HG02759 (cell line): ENCODE measurements at regions not wholly inside any gene's neighbourhood (a gene's known extent, or its start where the extent isn't known, plus 50 kb on each side); places are given as distances from the start of the nearest gene placed in this dataset.
"Not testable (repeated sequence)": the region's sequence is repeated elsewhere in the genome, so short reads cannot be mapped to it uniquely, and the experiment has no call there.

Experiments used
- ATAC-seq: cut with Tn5 transposase; IDR thresholded peaks from one replicate; pipeline ENCODE4 v1.9.1; 2021; ENCODE audit warnings: mild to moderate bottlenecking, moderate library complexity; ENCODE audit not compliant: unreplicated experiment

DNA sequence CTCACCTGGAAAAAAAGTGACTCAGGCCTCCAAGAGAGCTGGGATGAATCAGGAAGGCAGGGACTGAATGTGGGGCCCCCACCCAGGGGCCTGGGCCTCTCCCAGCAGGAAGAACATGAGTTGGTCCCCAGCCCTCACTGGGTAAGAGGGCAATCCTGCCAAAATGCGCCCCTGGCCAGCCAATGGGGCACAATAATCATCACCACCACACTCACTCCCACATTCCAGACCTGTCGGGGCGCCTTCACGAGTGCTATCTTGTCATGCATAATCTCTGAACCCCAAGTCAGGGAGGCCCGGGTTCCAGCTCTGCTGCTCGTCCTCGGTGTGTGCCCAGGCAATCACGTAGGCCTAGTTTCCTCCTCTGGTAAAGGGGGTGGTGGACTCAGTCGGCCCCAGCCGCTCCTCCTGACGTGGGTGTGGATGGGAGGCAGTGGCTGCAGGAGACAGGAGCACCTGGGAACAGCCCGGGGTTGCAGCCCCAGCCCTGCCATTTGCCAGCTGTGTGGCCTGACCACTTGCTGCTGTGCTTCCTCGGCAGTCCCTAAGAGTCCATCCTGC is 115.1 kb downstream of the CYP26B1 start:
- no peak for ATAC-seq

DNA sequence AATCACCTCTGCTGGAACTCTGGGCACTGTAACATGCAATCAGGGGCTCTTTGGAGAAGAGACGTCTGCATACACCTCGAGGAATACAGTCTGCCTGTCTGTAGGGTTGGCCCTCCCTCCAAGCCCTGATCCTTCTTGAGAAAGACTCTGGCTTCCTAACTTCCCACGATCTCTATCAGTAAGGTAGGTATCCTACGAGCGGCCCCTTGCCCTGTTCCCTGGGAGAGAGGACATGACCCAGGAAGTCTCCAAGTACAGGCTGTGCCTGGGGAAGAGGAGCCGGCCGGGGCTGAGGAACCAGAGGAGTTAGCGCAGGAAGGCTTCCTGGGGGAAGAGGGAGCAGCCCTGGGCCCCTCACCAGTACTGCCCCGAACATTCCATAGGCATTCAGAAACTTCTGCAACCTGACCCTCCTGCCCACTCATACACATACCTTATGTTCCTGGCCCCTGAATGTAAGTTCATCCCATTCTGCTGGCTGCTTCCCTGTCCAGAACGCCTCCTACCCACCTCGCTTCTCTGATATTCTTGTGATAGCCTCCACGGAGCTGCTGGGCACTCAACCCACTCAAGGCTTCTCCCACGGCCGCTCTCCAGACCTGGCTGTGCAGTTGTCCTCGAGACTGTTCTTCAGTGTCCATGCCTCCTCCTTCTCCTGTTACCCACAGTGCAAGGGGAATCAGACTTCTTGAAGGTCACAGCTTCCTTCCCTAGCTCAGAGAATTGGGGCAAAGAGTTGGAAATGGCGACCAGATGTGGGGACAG is 116.1 kb downstream of the CYP26B1 start:
- no peak for ATAC-seq

DNA sequence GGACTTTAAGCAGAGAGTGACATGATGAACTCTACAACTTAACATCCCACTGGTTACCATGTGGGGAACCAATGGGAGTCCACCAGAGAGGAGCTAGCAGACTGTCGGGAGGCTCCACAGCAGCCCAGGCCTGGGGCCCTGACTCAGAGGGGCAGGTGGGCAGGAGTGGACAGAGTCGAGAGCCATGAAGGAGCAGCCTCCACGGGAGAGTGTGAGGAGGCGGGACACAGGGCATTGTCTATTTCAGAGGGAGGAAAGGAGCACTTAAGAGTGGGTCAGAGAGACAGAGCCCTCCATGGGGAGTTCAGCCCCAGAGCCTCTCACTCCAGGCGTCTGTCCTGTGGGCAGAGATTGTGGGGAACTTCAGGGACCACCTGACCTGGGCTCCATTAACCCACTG is 118.7 kb downstream of the CYP26B1 start:
- ATAC-seq, result no peak

DNA sequence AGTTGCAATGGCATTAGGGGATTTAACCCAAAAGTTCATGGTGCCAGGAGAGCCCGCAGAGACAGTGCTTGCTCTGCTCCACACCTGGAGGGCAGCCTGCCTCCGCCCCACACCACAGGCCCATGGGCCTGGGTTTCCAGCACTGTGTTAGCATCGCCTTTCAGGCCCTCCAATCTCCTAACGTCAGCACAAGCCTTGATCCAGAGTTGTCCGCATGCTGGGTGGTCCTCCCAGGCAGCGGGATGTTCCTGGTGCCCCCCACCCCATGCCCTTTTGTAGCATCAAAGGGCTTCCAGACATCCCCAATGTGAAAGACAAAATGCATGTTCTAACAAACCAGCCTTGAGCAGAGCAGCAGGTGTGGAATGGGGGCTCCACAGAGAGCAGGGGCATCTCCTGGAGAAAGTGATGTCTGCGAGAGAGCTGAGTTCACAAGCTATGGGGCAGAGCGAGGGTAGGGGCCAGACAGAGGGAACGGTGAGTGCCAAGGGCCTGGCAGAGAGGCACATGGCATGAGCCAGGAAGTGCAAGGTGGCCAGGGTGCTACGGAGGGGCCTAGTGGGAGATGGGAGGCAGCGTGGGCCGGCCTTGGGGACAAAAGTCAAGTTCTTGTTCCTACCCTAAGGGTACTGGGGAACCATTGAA is 119.2 kb downstream of the CYP26B1 start:
- ATAC-seq, result no peak

DNA sequence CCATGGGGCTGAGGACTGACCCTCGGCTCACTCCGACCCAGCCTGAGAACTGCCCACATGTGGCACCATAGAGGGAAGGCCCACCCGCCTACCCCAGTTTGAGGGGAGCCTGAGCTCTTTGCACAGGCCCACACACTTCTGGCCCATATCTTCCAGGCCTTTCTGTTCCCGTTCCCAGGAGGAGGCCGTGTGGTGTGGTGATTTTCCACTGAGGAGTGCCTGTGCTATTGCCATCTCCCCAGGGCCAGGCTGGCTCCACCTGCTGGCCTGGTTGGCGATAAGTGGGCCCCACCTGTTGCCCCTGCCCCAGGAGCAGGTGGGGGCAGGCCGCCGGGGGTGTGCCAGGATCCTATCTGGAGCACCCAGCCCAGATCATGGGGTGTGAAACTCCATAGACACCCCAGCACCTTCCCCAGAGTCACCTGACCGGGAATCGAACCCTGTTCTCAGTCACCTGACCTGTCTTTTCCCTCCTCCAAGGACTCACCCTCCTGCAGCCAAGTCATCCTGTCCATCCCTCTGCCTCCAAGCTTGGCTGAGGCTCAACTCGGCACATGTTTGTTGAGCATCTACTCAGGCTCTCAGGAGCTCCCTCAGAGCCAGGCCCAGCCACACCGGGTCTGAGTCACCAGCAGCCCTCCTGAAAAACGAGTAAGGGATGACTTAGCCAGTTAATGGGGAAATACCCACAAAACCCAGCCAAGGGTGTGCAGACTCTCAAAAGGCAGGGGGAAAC is 120.1 kb downstream of the CYP26B1 start:
- no peak for ATAC-seq

DNA sequence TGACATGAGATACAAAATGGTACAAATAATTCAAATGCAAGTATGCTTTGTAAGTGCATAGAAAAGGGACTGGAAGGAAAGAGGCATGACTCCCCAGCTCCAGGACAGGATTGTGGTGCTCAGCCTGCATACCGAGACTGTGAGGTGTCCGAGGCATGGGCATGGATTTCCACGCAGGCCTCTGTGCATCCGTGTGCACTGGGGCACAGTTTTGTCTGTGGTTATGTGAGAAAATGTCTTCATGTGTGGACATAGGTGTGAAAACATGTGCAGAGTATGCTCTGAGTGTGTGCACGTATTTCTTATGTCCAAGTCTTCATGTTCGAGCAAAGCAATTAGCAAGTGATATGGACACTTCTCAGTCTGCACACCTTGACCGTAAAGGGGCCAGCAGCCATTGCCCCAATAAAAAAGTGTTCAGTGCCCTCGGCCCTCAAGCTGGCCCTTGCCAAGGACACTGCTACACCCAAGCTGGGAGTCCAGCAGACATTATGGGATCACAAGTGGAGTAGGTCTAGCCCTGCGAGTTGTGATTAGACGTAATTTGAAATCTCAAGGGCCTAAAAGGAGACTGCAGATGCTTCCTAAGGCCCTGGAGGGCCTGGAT is 120.7 kb downstream of the CYP26B1 start:
- no peak for ATAC-seq

DNA sequence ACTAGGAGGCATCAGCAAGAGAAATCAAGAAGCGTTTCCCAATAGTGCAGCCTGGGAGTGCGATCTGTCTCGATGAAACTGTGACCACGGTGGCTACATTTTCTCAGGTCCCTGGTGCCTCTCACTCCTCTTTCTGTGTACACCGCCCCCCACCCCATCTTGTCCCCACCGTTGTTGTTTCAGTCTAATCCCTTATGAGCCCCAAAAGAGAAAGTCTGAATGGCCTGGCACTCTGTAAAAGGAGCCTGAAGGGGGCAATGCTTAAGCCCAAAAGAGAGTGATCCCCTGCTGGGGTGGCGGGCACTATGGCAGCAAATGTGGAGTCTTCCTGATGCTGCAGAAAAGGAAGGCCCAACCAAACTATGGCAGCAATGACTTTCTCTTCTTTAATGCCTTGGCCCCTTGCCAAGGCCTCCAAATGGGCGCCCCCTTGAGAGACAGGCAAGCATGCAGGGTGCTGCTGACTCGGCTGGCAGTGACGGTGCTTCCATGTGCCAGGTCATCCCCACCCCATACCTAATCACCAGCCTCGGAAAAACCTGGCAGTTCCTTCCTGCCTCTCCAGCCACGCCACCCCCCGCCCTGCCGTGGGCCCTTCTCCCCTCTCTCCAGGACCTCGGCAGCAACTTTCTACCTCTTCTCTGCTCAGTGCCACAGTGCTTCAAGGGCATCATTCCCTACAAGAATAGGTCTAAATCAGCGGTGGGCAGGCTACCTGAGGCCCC is 123.0 kb downstream of the CYP26B1 start:
- ATAC-seq, result no peak

DNA sequence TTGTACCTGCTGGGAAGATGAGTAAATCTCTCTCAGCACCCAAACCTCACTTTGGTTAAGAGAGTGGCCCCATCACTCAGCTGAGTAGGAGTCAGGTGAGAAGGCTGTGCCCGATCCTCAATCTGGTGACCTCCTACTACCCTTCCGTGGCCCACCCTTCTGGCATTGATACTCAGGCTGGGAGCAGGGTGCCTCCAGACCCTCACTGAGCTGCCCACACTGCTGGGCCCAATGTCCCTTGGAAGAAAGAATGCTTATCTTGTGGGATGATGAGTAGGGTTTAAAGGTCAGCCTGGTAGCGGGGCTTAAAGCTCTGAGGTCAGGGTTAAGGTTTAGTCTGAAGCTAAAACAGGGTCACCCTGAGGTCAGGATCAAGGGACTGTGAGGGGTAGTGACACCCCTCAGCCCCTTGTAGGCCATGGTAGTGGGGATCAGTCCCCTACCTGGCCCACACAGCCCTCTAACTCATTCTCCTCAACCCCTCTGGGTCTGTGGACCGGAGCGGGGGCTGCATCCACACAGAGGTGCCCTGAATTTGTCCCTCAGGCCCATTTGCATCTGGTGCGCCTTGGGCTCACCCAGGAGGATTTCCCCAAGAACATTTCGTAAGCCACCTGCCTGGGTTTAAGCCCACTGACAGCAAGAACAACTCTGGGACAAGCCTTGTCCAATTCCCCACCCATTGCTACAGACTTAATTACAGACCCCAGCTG is 123.8 kb downstream of the CYP26B1 start:
- no peak for ATAC-seq

DNA sequence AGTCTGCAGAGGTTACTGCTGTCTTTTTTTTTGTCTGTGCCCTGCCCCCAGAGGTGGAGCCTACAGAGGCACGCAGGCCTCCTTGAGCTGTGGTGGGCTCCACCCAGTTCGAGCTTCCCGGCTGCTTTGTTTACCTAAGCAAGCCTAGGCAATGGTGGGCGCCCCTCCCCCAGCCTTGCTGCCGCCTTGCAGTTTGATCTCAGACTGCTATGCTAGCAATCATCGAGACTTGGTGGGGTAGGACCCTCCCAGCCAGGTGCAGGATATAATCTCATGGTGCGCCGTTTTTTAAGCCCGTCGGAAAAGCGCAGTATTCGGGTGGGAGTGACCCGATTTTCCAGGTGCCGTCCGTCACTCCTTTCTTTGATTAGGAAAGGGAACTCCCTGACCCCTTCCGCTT is 126.3 kb downstream of the CYP26B1 start:
- ATAC-seq, result not testable (repeated sequence)

DNA sequence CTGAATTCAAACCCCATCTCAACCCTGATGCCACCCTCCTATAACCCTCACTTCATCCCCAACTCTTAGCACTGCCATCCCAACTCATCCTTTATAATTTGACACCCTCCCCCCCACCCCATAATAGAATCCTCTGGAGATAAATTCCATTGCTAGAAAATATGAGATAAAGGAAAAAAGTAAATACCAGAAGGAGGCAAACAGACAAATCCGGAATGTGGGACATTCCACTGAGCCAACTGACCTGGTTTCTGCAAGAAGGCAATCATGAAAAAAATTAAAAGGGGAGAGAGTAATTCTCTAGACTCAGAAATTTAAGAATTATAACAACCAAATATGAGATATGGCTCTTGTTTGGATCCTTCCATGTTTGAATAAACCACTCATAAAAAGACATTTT is 132.4 kb downstream of the CYP26B1 start:
- no peak for ATAC-seq

DNA sequence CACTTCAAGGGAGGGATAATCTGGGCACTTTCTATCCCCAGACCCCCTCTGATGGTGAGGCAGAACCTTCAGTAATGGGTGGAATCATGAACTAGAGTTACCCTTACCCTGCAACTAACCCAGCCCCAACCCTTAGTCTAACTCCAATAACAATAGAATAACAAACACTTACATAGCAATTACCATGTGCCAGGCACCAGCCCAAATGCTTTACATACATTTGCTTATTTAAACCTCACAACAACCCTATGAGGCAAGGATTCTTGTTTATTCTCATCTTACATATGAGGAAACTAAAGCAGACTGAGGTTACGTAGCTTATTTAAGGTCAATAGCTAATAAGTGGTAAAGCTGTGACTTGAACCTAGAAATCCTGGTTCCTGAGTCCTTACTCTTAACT is 132.8 kb downstream of the CYP26B1 start:
- ATAC-seq, result no peak

DNA sequence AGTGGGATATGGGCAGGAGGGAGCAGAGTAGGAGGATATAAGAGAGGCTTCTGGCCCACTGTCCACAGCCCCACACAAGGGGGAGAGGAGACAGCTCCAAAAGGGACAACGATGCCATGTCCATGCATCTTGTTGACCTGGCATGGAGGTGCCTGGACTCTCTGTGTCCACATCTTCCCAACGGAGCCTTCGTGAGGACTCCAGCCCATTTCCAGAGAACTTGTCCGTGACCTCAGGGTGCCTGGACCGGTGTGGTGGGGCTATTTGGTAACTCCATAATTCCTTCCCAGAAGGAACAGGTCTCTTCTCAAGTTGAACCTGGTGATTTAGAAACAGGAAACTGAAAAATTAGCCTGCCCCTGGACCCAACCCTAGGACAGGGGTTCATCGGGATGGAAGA is 133.9 kb downstream of the CYP26B1 start:
- no peak for ATAC-seq

DNA sequence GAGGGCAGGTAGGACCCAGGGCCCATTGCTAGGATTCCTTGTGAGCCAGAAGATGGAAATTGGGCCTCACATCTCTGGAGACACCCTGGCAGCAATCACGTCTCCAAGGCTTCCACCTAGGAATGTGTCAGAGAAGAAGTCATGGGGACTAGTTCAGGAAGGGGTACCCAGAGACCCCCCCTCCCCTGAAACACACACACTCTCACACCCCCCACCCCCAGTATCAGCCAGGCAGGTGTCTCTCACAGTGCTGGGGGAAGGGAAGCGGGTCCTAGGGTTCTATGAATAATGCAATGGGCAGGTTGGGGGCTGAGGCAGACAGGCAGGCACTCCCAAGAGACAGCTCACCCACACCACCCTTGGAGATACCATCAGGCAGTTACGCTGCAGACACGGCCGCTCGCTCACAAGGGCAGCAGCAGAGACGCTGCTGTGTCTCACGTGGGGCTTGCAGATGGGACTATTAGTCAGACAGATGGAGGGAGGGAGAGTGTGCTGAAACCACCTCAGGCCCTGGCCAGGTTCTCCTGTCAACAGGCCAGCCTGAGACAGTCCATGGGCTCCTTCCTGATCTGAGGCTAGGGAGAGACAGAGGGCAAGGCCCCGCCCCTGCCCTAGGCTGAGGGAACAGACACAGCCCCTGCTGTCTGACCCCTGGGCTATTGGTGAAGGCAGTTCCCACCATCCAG is 134.6 kb downstream of the CYP26B1 start:
- ATAC-seq, result no peak

DNA sequence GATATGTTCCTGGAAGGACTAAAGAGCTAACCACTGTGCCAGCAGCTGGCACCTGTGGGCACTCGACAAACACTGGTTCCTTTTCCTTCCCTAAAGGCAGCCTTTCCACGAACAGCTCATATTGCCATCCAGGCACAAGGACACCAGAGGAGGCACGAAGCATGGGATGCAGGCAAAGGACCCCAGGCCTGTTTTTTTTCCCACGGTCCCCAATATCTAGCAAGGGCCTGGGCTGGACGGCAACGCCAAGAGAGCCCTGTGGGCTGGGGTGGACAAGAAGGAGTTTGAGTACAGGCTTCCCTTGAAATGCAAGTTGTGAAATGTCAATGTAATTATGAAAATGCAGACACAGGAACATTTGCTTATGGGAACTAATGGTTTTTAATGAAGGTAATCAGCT is 135.9 kb downstream of the CYP26B1 start:
- ATAC-seq, result no peak

DNA sequence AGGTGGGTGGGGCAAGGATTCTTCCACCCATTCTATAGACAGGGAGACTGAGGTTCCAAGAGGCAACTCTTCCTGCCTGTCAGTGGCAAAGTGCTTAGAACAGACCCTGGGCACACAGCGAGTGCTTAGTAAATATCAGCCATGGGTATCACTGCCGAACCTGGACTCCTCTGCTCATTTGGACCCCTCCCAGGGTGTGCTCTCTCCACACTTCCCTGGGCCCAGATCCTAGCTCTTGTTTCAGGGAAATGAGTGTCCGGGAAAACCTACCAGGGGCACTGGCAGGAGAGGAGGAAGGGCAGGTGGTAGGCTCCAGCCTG is 136.3 kb downstream of the CYP26B1 start:
- ATAC-seq, result no peak

DNA sequence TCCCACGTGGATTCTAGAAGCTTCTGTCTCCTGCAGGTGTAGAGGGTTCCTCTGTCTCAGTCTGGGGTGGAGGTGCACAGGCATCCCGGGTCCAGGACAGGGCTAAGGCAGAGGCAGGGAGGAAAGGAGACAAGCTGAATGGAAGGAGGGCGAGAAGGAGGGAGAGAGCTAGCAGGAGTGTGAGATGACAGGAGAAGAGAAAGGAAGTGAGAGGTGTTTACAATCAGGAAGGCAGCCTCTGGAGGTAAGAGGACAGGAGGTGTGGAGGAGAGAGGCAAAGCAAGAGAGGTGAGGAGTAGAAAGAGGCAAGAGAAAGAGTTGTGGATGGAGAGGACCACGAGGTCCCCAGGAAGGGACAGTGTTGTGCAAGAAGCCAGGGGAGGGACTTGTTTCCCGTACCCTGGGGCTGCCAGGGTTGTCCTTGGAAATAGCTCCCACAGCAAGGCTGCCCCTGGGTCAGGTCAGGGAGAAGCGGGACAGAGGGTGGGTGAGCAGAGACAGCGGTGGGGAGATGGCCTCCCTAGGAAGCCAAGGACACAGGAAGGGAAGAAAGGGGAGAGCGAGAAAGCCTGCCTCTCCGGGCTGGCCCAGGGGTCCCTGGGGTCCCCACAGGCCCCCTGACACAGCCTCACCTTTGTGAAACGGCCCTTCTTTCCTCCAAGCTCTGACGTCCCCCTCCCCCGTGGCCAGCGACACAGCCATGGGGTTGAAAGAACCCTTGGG is 136.9 kb downstream of the CYP26B1 start:
- no peak for ATAC-seq

DNA sequence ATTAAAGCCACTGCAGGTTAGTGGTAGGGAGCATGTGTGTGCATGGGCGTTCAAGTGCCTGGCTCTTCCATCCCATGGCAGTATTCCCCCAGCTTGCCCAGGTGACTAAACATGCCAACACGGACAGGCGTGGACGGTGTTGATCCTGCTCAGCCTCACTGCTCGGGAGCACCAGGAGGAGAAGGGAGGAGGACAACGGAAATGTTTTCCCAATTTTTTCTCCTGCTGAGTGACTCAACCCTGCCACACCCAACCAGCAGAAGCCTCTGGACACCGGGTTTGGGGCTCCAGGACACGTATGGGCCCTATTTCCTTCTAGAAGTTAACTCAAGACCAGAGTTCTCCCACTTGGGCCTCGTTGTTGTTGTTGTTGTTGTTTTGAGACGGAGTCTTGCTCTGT is 139.1 kb downstream of the CYP26B1 start:
- ATAC-seq, result no peak

DNA sequence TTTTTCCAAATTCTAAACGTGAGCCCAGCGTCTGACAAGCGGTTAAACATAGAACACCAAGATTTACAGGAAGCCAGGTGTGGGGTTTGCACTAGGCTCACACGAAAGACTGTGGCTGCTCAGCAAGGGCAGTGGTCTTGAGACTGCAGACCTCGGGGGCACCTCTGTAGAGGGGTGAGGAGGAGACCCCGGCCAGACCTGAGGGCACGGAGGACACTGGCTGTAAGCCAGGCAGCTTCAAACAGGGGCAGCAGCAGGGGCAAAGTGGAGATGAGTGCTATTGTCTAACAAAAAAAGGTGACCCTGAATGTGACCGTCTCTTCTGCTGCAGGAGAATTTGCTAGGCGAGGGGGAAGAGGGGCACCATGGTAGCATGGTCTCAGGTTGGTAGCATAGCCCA is 140.3 kb downstream of the CYP26B1 start:
- ATAC-seq, result no peak

DNA sequence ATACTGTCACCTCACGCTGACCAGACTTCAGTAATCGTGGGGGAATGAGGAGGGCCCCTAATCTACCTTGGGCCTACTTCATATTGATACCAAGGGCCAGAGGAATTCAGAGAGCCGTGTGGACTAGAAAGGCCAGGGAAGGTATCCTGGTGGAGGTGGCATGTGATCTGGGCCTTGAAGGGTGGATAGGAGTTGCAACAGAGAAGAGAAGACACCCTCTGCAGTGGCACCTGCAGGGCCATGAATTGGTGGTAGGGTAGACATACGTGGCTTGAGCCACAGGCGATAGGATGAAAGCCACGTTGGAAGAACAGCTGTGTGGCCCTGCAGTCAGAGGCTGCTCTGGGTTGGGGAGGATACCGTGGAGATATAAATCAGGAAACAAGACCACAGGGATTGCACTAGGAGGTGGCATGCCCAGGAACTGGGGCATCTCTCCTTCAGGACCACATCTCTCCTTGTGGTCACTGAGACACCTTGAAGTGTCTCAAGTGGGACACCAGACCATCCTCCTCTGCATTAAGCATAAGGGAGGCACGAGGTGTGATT is 141.4 kb downstream of the CYP26B1 start:
- ATAC-seq, result no peak
